ENCODE measurements at regions not wholly inside any gene's neighbourhood (a gene's known extent, or its start where the extent isn't known, plus 50 kb on each side); places are given as distances from the start of the nearest gene placed in this dataset.

GRCh38 chr15:79140846-79141570 lies 50.4 kb upstream of the RASGRF1 start:
- TF ChIP-seq TSHZ2 (CRISPR knock-in tag; IDR thresholded peaks at IDR 0.05), result no peak
- TF ChIP-seq ZNF70 (CRISPR knock-in tag; IDR thresholded peaks at IDR 0.05), result no peak
- no peak for TF ChIP-seq ZFP30 (CRISPR knock-in tag; IDR thresholded peaks at IDR 0.05)
- TF ChIP-seq SNAI2 (CRISPR knock-in tag; IDR thresholded peaks at IDR 0.05), result no peak
- no peak for TF ChIP-seq ARNTL (CRISPR knock-in tag; IDR thresholded peaks at IDR 0.05; ENCODE audit: borderline replicate concordance, low read depth)
- TF ChIP-seq GLIS3 (CRISPR knock-in tag; IDR thresholded peaks at IDR 0.05), result no peak
- no peak for ATAC-seq
